Skeletal muscle satellite cell (primary cell): ENCODE measurements at regions not wholly inside any gene's neighbourhood (a gene's known extent, or its start where the extent isn't known, plus 50 kb on each side); places are given as distances from the start of the nearest gene placed in this dataset.

Source experiments
- H3K27me3 ChIP-seq: 2 replicates; pipeline ENCODE4 v1.7.0; 2013; ENCODE audit warnings: low read length; ENCODE audit not compliant: control insufficient read depth, insufficient read depth
- H3K36me3 ChIP-seq: 2 replicates; pipeline ENCODE4 v1.7.0; 2013; ENCODE audit warnings: mild to moderate bottlenecking, control low read depth, low read length; ENCODE audit not compliant: insufficient read depth
- H3K4me1 ChIP-seq: 2 replicates; pipeline ENCODE4 v1.7.0; 2013; ENCODE audit warnings: low read length; ENCODE audit not compliant: control insufficient read depth, insufficient read depth
- H3K4me2 ChIP-seq: 2 replicates; pipeline ENCODE4 v1.7.0; 2013; ENCODE audit warnings: mild to moderate bottlenecking, low read length
- H3K4me3 ChIP-seq: 2 replicates; pipeline ENCODE4 v1.7.0; 2013; ENCODE audit warnings: low read length
- H3K9ac ChIP-seq: 2 replicates; pipeline ENCODE4 v1.7.0; 2013; ENCODE audit warnings: mild to moderate bottlenecking, low read depth, low read length, moderate library complexity
- H3K9me3 ChIP-seq: replicated peaks from 2 replicates; pipeline ENCODE4 v1.7.0; 2013; ENCODE audit warnings: mild to moderate bottlenecking, control low read depth, low read length

DNA sequence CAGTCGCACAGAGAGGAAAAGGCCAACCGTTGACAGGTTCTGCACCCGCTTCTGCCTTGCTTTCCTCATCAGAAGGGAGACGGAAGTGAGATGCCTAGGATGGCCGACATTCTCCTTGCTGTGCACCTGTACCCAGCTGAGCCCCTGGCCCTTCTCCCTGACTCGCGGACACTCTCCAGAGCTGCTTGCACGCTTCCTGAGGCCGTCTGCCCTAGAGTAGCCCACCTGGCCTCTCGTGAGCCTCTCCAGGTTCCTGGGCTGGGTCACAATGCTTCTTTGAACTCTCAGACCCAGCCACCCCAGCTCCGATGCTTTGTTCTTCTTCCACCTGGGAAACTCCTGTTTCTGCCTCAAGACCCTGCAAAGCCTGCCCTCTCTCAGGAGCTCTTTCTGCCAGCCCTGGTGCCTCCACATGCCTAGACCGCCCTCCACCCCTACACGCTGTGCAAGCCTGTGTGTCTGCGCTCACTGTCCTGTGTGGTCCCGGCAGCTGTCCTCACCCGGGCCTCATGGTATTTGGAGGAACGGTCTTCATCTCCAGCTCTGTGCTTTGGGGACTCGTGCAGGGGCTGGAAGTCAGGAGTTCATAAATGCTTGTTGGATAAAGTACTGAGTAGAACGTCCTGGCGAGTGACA lies 345.4 kb upstream of the SALL3 start:
- no peaks in the 10 kb centered on the region for H3K4me1 ChIP-seq
- H3K36me3 ChIP-seq: no peaks in the 10 kb centered on the region
- H3K9me3 ChIP-seq: peaks cover 35% of the 10 kb centered on the region
- H3K4me3 ChIP-seq: no peak overlapping the region
- no peaks in the 10 kb centered on the region for H3K27me3 ChIP-seq
- H3K9ac ChIP-seq: no peak overlapping the region
- no peak overlapping the region for H3K4me2 ChIP-seq

DNA sequence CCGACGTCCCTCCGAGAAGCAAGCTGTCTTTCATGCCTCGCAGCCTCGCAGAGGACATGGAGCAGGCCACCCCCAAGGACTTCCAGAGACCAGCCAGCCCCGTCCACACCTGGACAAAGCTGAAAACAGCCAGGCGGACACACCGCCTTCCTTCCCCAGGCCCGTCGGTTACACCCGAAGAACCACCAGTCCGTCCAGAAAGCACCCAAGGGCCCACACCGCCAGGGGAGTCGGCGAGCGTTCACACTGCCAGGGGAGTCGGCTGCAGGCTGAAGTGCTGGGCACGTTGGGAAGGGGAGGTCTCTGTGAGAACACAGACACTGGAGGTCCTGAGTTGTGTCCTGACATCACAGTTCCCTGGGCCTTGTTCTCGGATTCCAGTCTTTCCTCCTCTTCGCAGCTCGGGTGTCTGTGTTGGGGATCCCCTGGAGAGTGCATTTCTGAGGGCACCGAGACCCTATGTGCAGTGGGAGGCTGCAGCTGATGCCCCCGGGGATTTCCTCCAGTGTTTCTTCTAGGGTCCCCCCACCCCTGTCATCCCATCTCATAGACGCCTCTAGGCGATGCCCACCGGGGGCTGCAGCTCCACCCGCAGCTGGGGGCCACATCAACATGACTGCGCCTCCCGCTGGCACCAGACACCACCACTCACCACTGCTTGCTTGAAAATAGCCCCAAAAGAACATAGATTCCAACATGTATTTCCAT lies 344.4 kb upstream of the SALL3 start:
- Histone ChIP-seq H3K4me3 (no peak overlapping the region), H3K4me2 (no peak overlapping the region), H3K9ac (no peak overlapping the region), H3K9me3 (peaks cover 29% of the 10 kb centered on the region), H3K27me3 (no peaks in the 10 kb centered on the region), H3K36me3 (no peaks in the 10 kb centered on the region), H3K4me1 (no peaks in the 10 kb centered on the region)

DNA sequence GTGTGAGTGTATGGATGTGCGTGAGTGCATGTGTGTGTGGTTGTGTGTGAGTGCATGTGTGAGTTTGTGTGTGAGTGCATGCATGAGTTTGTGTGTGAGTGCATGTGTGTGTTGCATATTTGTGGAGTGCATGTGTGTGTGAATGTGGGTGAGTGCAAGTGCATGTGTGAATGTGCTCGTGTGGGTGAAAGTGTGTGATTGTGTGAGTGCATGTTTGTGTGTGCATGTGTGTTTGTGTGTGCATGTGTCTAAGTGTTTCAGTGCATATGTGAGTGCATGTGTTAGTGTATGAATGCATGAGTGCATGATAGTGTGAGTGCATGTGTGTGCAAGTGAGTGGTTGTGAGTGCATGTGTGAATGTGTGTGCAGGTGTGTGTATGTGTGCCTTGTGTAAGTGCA lies 343.4 kb upstream of the SALL3 start:
- Histone ChIP-seq H3K9me3 (peaks cover 32% of the 10 kb centered on the region), H3K4me3 (no peak overlapping the region), H3K27me3 (no peaks in the 10 kb centered on the region), H3K4me2 (no peak overlapping the region), H3K36me3 (no peaks in the 10 kb centered on the region), H3K4me1 (no peaks in the 10 kb centered on the region), H3K9ac (no peak overlapping the region)

DNA sequence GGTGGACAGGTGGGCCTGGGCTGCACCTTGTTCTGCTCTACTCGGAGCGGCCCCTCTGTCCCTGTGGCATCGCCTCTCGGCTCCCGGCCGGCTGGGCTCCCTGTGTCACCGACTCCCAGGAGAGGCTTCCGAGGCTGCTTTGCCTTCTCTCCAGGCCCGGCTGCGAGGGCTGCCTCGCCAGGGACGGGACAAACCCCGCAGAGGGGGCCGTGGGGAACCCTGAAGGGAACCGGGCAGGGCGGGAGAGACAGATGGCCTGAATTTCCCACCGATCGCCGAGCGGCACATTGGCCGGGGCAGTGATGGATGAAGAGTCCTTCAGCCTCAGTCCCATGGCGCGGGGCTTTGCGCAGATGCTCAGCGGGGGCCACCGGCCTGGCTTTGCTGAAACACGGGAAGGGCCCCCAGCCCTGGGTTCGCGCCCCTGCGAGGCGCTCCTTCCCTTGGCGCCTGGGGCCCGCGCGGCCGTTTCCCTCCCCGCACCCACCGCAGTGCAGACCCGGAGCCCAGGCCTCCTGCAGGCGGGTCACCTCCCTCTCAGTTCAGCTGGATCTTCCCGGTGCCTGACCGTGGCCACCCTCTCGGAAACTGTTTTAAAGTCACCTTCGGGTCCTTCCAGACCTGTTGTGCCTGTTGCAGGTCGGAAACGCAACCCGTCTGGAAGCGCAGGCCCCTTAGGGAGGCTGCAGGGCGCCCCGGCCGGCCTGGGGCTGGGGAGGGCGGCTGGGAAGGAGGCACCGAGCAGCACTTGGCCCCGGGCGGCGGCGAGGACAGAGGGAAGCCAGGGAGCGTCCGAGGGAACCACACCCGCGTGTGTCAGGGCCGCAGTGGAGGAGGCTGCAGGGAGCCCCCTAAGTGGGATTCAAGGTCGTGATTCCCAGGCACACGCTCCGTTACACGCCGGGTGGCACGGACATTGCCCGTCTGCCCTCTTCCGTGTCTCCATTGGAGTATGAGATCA lies 341.9 kb upstream of the SALL3 start:
- Histone ChIP-seq H3K4me2 (no peak overlapping the region), H3K27me3 (no peaks in the 10 kb centered on the region), H3K9me3 (peaks cover 28% of the 10 kb centered on the region), H3K9ac (no peak overlapping the region), H3K4me1 (no peaks in the 10 kb centered on the region), H3K4me3 (no peak overlapping the region), H3K36me3 (no peaks in the 10 kb centered on the region)

DNA sequence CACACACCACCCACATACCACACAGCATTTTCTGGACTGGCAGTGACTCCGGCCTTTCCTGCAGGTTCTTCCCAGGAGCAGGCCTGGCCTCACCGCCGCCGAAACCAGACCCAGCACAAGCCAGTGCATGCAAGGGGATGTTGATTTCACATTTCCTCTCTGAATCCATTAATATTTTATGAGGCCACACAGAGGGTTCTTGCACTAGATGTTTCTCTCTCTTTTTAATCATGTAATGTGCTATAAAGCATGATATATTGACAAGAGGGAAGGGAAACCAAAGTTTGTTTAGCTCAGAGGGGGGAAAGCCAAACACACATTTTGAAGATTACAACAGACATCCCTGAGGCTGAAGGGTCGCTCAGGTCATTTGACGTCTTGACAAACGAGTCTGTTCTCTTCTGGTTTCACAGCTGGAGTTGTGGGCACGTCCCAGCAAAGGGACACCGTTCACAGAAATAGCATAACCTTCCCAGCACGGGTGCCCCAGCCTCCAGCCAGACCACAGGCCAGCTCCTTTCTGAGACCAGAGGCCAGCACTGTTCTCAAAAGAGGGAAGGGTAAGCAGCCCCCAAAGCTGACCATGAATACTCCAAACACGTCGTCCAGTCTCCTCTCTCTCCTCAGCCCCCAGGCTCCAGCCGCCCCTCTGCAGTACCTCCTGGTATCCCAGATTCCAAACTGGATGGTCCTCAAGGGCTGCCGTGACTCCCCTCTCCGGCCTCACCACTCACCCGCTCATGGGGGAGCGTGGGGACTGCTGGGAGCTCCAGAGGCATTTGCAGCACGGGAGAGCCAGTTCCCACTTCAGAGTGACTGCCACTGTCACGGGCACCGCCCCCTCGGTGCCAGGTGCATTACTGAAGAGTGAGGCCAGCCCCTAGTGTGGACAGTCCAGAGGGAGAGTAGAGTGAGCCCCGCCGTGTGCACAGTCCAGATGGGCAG lies 340.3 kb upstream of the SALL3 start:
- H3K9me3 ChIP-seq: peaks cover 28% of the 10 kb centered on the region
- no peak overlapping the region for H3K9ac ChIP-seq

DNA sequence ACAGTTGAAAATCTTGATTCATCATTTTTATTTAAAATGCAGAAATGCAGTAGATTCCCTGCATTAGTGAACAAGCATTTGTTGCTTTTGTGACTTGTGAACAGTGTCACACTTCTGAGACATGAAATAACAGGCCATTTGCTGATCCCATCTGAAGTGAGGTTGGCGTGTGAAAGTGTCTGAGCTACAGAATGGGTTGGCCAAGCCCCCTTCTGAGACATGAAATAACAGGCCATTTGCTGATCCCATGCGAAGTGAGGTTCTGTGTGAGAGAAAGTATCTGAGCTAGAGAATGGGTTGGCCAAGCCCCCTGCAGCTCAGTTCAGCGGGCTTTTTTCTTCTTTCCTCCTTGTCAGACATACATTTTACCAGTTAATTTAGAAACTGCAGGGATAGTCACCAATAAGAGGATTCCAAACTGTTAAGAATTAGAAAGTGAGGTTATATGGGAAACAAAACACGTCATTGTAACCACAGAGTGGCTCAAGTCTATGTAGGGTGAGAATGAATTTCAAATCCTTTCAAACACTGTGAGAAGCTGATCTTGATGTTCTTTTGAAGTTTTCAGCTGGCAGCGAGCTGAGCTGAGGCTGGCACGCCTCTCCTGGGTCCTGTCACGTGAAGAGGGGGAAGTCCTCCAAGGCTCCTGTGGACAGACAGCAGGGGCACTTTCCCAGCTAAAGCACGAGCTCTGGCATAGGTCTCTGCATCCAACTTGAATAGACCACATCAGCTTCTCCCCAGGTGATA lies 339.2 kb upstream of the SALL3 start:
- Histone ChIP-seq H3K9ac (no peak overlapping the region), H3K36me3 (no peaks in the 10 kb centered on the region), H3K4me3 (no peak overlapping the region), H3K4me2 (no peak overlapping the region), H3K9me3 (peaks cover 28% of the 10 kb centered on the region), H3K27me3 (no peaks in the 10 kb centered on the region), H3K4me1 (no peaks in the 10 kb centered on the region)

More for the DNA sequence above, 340.3 kb upstream of the SALL3 start:
- Histone ChIP-seq H3K4me1 (no peaks in the 10 kb centered on the region), H3K27me3 (no peaks in the 10 kb centered on the region), H3K4me3 (no peak overlapping the region), H3K36me3 (no peaks in the 10 kb centered on the region), H3K4me2 (no peak overlapping the region)

DNA sequence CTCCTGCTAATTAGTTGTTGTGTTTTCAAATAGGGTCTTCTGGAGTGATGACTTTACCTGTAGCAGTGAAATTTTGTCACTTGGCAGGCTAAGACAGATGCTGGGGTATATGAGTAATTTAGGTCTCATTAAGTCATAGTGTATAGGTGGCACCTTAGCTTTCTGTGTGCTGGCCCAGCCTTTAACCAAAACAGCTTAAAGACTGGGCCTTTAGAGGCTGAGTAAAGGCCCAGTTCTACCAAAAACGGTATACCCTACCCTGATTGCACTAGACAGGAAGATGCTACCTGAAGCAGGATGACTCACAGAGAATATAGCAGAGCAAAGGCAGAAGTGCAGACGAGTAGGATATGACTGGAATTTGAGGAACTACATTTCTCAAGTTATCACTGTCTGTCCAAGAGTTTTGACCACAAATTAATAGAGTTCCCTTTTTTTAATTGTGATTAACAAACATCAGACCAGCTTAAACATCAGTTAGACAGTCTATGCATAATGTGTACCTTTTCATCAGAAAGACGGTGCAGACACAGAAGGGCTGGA lies 337.9 kb upstream of the SALL3 start:
- no peaks in the 10 kb centered on the region for H3K27me3 ChIP-seq
- H3K4me3 ChIP-seq: no peak overlapping the region
- H3K4me2 ChIP-seq: no peak overlapping the region
- no peak overlapping the region for H3K9ac ChIP-seq
- peaks cover 19% of the 10 kb centered on the region for H3K9me3 ChIP-seq
- no peaks in the 10 kb centered on the region for H3K4me1 ChIP-seq
- H3K36me3 ChIP-seq: no peaks in the 10 kb centered on the region

DNA sequence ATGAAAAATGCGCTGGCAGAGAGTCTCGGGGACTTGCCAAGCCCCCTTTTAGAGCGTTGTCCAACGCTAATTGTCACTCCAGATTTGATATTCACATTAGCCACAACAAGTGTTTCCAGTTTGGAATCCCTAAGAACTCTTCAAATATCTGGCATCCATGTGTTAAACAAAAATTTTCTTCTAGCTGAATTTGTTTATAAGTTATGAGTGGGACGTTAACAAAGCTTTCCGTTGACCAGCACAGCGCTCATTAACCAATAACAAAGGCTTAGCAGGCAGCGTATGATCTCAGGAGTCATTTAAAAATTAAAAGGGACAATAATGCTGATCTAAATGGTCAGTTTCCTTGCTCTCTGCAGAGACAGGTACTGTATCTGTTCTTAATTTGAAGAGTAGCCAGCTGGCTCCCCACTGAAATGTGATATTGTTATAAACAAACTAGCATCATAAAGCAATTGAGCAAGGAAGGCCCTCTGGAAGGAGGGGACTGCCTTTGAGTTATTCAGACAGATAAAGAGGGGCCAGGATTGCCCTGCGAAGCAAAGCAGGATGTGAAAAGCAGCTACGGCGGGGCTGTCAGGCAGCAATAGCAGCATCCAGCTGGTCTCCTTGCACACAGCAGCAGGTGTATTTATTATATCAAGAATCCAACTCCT lies 337.2 kb upstream of the SALL3 start:
- Histone ChIP-seq H3K4me3 (no peak overlapping the region), H3K4me2 (no peak overlapping the region), H3K9ac (no peak overlapping the region), H3K4me1 (no peaks in the 10 kb centered on the region), H3K27me3 (no peaks in the 10 kb centered on the region), H3K36me3 (no peaks in the 10 kb centered on the region), H3K9me3 (peaks cover 19% of the 10 kb centered on the region)

DNA sequence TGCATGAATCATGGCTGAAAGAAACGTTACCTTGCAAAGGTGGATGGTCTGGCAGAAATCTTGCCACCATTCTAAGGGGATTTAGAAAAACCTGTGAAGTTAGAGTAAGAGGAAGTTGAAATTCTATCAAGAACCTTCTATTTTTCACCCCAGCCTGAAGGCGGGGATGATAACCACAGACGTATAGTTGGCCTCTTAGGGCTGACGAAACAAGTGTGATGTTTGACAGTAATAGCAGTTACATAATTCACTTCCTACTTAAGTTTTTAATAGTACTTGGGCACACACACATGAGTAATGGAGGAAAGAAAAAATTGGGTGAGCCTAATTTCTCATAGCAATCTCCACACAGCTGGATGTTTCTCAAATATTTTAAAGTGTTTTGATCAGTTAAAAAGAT lies 336.6 kb upstream of the SALL3 start:
- Histone ChIP-seq H3K4me1 (no peaks in the 10 kb centered on the region), H3K4me3 (no peak overlapping the region), H3K4me2 (no peak overlapping the region), H3K9ac (no peak overlapping the region), H3K9me3 (peaks cover 22% of the 10 kb centered on the region), H3K27me3 (no peaks in the 10 kb centered on the region), H3K36me3 (no peaks in the 10 kb centered on the region)

DNA sequence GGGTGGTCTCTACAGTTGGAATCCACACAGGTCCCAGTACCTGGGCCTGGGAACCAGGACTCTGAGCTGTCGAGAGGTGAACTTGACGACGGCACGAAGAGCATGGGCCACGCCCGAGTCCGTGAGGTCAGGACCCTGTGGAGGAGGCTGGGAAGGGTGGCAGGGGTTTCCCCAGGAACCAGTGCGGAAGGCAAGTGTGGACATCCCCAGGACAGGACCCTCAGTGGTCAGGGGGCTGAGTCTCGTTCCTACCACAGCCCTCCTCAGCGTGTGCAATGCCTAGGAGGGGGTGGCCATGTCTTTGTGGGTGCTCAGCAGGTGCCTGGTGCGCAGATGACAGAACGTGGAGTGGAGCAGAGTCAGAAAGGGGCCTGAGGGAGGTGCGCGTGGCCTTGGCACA lies 335.6 kb upstream of the SALL3 start:
- Histone ChIP-seq H3K4me2 (no peak overlapping the region), H3K4me1 (no peaks in the 10 kb centered on the region), H3K9me3 (peaks cover 31% of the 10 kb centered on the region), H3K9ac (no peak overlapping the region), H3K36me3 (no peaks in the 10 kb centered on the region), H3K4me3 (no peak overlapping the region), H3K27me3 (no peaks in the 10 kb centered on the region)
